ENCODE measurements at regions not wholly inside any gene's neighbourhood (a gene's known extent, or its start where the extent isn't known, plus 50 kb on each side); places are given as distances from the start of the nearest gene placed in this dataset.
A peak's percentile ranks its signal among the peaks of the same experiment; 100 is the strongest.

- H3K4me3 ChIP-seq (ENCODE audit: low read depth, low read length): no peak overlapping the region
- in situ Hi-C loops (cut with HindIII; ENCODE audit: low sequenced_read_pairs): no loop called here
- no peak for DNase-seq (ENCODE audit: low read depth)
- TF ChIP-seq CTCF (IDR thresholded peaks at IDR 0.05; ENCODE audit: low read depth, low read length, missing control alignments): no peak
Observed at GRCh38 chr20:17023036-17023435, 203.8 kb upstream of the PCSK2 start.

GRCh38 chr20:17023806-17024205 is 203.0 kb upstream of the PCSK2 start:
- no peak overlapping the region for H3K4me3 ChIP-seq (ENCODE audit: low read depth, low read length)
- no peak for TF ChIP-seq CTCF (IDR thresholded peaks at IDR 0.05; ENCODE audit: low read depth, low read length, missing control alignments)
- in situ Hi-C loops (cut with HindIII; ENCODE audit: low sequenced_read_pairs): no loop called here
- DNase-seq (ENCODE audit: low read depth): no peak

- H3K4me3 ChIP-seq (ENCODE audit: low read depth, low read length): no peak overlapping the region
- peak; percentile 72 for DNase-seq (ENCODE audit: low read depth)
- in situ Hi-C loops (cut with HindIII; ENCODE audit: low sequenced_read_pairs): no loop called here
- no peak for TF ChIP-seq CTCF (IDR thresholded peaks at IDR 0.05; ENCODE audit: low read depth, low read length, missing control alignments)
Observed at GRCh38 chr20:17024513-17025119, 202.2 kb upstream of the PCSK2 start.

- no peak overlapping the region for H3K4me3 ChIP-seq (ENCODE audit: low read depth, low read length)
- no peak for TF ChIP-seq CTCF (IDR thresholded peaks at IDR 0.05; ENCODE audit: low read depth, low read length, missing control alignments)
- DNase-seq (ENCODE audit: low read depth): no peak
- in situ Hi-C loops (cut with HindIII; ENCODE audit: low sequenced_read_pairs): no loop called here
Observed at GRCh38 chr20:17026346-17026745, 200.5 kb upstream of the PCSK2 start.

- H3K4me3 ChIP-seq (ENCODE audit: low read depth, low read length): no peak overlapping the region
- TF ChIP-seq CTCF (IDR thresholded peaks at IDR 0.05; ENCODE audit: low read depth, low read length, missing control alignments): no peak
- in situ Hi-C loops (cut with HindIII; ENCODE audit: low sequenced_read_pairs): no loop called here
- DNase-seq (ENCODE audit: low read depth): no peak
Observed at GRCh38 chr20:17029698-17030097, 197.1 kb upstream of the PCSK2 start.

- in situ Hi-C loops (cut with HindIII; ENCODE audit: low sequenced_read_pairs): no loop called here
- H3K4me3 ChIP-seq (ENCODE audit: low read depth, low read length): no peak overlapping the region
- no peak for TF ChIP-seq CTCF (IDR thresholded peaks at IDR 0.05; ENCODE audit: low read depth, low read length, missing control alignments)
- DNase-seq (ENCODE audit: low read depth): no peak
Observed at GRCh38 chr20:17036541-17036940, 190.3 kb upstream of the PCSK2 start.
